GM12873 (cell line): ENCODE measurements at regions not wholly inside any gene's neighbourhood (a gene's known extent, or its start where the extent isn't known, plus 50 kb on each side); places are given as distances from the start of the nearest gene placed in this dataset.

Source experiments
- TF ChIP-seq, protein P1 (sequence below): IDR thresholded peaks from 2 replicates; pipeline ENCODE4 v1.5.1; 2012; ENCODE audit warnings: low read depth, mild to moderate bottlenecking, moderate library complexity, low read length, control low read depth; ENCODE audit not compliant: insufficient read depth; ENCODE audit errors: missing control alignments

DNA sequence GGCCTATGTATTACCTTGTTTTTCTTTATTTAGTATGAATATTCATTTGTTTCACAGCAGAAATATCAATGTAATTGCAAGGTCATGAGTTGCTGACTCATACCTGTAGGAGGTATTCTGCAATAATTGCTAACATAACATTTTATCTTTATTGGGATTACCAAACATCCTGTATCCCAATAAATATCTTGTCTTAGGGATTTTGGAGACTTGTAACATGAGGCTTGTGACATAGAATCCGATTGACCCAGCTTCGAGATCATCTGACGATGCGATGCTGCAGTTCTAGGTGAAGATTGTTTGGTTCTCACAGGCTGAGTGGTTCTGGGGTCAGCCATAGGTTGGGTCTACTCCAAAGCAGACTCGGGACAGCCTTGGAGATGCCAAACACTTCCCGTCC, 133.4 kb upstream of the RND3 start:
- TF ChIP-seq, protein P1, sequence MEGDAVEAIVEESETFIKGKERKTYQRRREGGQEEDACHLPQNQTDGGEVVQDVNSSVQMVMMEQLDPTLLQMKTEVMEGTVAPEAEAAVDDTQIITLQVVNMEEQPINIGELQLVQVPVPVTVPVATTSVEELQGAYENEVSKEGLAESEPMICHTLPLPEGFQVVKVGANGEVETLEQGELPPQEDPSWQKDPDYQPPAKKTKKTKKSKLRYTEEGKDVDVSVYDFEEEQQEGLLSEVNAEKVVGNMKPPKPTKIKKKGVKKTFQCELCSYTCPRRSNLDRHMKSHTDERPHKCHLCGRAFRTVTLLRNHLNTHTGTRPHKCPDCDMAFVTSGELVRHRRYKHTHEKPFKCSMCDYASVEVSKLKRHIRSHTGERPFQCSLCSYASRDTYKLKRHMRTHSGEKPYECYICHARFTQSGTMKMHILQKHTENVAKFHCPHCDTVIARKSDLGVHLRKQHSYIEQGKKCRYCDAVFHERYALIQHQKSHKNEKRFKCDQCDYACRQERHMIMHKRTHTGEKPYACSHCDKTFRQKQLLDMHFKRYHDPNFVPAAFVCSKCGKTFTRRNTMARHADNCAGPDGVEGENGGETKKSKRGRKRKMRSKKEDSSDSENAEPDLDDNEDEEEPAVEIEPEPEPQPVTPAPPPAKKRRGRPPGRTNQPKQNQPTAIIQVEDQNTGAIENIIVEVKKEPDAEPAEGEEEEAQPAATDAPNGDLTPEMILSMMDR = no peak

DNA sequence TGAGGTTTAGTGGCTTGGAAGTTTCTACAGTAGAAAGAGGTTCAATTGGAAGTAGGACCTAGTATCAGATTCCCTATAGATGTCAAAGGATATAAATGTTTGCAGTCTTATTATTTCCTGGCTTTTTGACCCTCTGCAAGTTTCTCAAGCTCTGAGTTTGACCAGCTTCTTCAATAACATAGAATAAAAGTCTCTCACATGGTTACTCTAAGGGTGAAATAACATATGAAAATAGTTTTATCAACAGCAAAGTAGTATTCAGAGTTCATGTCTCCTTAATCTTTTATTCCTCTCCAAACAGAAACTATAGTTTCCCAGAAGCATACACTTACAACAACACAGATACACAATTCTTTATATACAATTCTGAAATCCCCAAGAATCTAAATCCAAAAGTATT, 132.9 kb upstream of the RND3 start:
- TF ChIP-seq, protein P1 = no peak

DNA sequence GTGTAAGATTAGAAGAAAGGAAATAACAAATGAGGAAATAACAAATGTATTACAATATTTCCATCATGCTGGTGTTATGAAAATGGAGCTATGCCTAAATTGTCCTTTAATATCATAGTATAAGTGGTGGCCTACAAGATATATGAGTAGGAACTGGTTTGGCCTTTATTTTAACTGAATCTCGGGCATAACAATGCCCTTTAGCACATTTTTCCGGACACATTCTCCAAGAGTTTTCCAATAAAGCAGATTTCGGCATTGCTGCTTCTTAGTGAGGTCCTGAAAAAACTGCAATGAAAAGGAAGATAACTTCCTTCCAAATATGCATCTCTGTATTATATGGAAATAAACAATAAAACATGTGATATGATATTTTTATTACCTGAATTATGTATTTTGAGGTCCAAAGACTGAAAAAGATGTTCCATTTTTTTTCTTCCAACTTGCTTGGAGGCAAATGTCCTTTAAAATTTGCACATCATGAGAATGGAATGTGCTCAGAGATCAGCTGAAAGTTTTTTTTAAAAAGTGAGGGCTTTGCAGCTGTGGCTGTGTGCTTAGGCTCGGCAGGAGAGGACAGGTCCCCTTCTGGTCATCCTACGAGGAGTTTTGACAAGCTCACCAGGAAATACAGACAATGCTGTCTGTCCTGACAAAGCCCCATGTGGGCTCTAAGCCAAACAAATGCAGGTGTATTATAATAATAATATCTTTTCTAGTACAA, 132.3 kb upstream of the RND3 start:
- TF ChIP-seq, protein P1 = no peak

DNA sequence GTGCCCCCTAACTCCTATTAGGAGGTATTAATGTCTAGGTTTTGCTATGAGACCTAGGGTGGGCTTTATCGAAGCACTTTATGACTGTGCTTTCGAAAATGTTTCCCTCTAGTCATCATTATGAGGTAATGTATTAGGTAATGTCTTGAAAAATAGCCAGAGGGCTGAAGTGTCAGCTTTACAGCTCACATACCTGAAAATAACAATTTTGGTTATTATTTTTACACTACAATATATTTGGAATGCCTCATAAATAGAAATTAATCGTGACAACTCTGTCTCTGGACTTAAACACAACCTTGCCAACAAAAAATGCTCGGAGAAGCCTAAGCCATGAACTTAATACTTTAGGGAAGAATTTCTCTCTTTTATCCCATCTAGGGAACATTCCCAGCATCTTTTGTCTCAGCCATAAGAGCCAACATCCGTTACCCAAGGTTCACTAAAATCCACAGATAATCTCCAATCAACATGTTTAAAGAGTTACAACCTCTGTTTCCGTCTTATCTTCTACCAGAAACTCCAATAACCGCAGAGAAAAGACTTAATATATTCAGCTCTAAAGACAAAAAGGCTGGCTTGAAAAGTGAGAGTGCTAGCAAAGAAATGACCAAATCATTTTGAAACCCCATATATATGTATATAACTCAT, 130.9 kb upstream of the RND3 start:
- TF ChIP-seq, protein P1 = no peak

DNA sequence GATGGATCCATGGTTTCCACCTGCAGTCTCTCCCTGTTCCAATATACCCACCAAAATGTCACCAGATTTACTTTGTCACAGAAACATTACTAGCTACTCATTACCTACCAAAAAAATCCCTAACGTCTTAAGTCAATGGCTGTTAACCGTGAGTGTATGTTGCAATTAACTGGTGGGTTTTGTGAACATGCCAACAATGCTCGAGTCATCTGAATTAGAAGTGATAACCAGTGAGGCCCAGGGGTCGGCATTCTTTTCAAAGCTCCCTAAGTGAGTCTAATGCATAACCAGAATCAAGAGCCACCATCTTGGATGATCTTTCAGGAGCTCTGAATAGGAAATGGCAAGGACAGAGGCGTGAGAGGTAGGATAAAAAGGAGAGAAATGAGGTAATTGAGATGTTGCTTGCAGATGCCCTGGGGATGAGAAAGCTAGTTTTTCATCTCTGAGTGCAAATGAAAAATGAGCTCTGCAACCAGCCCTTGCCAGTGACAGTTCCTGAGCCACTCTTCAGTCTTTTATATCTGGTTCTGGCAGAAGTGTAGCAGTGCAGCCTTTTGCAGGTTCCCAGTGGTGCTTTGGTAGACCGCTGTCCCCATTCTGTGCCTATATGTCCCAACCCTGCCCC, 130.0 kb upstream of the RND3 start:
- TF ChIP-seq, protein P1 = no peak

DNA sequence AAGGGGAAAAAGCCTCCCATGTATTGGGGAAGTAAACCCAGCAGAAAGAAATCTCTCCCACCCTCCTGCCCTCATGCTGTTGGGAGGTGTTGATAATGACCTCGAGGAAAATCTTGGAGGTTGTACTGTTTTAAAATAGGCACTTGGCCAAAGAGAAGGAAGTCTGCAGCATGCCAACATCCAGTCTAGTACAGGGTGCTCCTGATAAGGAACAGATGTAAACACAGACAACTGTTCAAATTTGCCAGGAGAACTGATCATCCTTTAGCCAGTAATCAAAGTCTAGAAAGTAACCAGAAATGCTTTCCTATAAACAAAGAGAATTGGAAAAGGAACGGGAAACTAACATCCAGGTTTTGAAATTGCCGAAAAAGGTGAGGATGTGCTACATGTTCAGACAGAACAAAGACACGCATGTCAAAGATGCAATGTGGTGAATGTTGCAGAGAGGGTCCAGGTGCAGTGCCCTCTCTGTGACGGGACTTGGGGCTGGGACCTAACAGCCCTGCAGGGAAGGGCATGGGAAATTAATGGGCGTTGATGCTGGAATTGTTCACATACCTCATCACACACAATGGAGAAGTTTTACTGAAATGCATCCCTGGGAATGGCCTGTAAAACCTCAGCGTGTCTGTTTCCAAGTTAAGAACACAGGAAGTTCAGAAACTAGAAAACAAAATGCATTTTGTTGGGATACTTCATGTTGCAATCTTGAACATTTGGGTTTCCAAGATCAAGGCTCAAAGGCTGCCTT, 125.7 kb upstream of the RND3 start:
- TF ChIP-seq, protein P1 = no peak

DNA sequence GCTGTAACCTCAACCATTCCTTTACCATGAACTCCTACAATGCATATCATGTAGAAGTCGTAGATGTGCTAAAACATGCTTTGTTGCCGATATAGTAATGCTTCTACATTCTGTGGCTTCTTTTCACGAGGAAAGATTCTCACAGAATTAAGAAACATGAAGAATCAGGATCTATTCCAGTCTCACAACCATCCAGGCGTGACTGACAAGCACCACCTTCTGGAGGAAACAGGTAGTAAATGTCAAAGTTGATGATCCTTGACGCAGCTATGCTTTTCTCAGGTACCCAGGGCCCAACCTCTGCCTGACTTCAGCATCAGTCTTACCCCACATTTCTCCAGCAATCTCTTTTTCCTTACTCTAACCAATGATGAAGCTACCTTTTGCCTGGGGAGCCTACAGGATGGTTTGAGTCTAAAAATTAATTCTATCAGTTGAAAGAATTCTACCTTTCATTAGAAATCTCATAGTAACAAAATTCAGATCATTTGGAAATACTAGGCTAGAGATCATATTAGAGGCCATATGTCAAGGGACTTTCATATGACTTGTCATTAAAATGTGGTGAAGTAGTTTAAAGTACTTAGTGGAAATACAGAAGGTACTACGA, 123.3 kb upstream of the RND3 start:
- TF ChIP-seq, protein P1 = peak; percentile 53
